Middle frontal gyrus (tissue), 1 donor: ENCODE measurements at regions not wholly inside any gene's neighbourhood (a gene's known extent, or its start where the extent isn't known, plus 50 kb on each side); places are given as distances from the start of the nearest gene placed in this dataset.

ENCODE experiments used
- DNase-seq: peaks from one replicate; pipeline ENCODE4 v3.0.0-alpha.2; 2015; ENCODE audit warnings: low spot score; ENCODE audit errors: extremely low spot score

DNA sequence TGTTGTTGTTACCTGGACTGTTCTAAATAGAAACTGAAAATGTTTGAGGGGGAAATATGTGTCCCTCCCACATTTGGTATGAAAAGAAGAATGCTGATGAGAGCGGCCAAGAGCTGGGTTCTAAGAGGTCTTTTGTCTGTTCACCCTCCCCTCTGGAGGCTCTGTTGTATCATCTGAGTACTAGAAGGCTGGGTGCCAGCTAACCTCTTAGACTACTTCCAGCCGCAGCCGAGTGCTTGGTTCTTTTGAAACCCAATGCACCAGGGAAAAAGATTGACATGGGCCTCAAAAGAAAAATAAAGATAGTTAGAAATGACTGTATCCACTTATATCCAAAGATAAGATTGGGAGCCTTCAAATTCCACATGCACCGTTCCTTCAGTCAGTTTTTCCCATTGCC is 255.9 kb downstream of the TXNL1 start:
- DNase-seq = peak; percentile 62

DNA sequence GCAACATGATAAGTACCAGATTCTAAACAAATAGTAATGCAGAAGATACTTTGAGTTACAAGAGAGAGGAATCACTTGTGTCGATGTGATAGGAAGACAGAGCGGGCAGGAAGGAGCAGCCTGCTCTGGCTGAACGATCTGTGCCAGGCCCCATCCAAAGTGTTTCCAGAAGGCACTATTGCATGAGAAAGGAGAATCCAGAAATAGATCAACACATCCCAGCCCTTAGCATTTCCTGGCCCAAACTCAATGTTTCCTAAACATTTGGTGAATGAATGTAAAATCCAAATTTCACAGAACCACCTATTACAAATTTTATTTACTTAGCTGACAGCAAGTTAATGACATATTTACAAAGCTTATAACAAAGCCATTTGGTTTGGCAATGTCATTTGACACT is 257.2 kb downstream of the TXNL1 start:
- no peak for DNase-seq

DNA sequence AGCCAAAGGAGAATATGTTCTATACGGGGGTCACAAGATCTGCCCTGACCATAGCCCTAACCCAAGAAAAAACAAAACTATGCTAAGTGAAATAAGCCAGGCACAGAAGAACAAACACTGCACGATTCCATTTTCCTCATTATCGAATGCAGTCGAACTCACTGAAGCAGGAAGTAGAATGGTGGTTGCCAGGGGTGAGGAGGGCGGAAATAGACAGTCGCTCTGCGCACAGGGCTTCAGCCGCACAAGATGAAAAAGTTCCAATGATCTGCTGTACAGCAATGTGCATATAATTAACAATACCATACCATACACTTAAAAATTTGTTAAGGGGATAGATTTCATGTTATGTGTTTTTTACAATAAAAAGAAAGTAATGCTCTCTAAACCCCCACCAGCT is 257.7 kb downstream of the TXNL1 start:
- no peak for DNase-seq

DNA sequence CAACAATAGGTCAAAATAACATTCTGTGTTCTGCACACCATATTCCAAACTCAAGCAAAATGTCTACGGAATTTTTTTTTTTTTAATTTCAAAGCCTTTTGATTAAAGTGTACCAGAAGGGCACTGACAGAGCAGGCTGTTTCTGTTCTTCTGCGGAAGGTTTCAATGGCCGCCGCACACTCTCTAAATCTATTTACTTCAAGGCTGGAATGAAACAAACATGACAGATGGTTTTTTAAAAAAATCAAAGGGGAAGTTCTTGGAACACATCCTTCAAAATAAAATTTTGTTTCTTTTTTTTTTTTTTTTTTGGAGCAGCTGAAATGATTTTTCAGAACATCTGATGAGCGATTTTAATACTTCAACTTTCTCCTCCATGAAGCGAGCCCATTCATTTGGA is 259.1 kb downstream of the TXNL1 start:
- no peak for DNase-seq

DNA sequence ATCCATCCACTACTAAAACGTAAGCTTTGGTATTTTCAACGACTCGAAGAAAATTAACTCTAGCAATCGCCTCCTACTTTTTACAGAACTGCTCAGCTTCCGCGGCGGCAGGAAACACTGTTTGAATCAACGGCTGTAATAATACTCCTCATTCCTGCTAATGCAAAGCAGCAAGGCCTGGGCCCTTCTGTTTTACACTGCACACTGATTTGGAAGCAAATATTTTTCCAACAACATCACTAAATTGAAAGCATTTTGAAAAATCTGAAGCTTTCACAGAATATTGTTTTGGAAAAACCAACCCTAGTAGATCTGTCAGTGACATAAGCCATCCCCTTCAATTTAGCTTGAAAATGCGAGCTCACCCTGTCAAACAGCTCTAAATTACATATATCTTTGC is 261.2 kb downstream of the TXNL1 start:
- no peak for DNase-seq

DNA sequence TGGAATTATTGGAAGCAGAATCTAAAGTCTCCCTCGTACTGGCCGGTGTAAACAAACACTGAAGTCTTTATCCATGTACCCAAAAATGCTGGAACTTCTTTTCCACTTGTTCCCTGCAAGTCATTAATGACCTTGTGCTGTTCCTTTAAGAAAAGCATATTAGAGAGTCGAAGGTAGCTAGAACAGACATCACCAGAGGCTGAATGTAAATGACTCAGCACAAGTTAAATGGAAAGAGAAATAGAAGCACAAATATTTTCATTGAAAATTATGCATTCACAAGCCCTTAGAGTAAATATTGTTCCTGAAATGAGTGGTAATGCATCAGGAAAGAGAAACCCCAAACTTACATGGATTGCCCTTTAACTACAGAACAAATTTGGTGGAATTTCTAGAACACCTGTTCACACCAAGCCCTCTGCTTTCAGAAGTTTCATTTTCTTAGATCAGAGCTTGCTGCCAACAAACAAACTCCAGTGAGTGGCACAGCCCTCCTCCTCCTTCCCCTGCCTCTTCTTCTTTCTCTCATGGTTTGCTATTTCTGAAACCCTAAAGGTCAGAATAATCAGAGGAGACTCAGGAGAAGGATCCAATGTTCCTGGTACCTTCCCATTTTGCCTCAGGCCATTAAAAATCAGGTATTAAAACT is 264.3 kb downstream of the TXNL1 start:
- DNase-seq = no peak

DNA sequence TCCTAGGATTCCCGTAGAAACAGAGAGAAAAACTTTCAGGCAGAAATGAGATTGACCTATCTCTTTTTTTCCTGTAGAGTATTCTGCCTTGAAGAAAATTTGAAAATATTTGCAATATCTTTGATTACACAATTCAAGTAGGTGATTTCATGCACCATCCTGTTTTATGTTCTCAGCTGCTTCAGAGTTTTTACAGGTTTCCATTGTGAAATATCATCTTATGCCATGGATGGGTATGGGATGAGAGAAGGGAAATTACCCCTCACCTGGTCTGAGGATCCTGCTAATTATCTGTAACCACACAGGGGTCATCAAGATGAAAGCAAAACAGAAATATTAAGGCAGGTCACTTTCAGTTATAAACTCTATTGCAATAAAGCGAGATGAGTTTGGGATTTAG is 264.8 kb downstream of the TXNL1 start:
- no peak for DNase-seq

DNA sequence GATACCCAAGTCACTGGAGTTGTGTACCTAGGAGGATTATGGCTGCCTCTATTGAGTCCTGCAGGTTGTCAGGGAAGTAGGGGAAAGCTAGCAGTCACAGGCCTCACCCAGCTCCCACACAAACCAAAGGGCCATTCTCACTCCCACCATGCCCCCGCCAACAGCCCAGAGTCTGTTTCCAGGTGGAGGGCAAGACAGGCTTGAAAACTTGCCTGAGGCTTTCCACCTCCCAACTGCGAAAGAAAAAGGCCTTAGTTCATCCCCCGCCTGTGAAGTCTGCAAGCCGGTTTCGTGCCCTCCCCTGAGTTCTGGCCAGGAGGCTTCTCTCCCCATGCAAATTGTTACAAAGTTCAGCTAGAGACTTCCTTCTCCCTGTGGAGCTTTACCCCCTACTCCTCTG is 270.3 kb downstream of the TXNL1 start:
- no peak for DNase-seq

DNA sequence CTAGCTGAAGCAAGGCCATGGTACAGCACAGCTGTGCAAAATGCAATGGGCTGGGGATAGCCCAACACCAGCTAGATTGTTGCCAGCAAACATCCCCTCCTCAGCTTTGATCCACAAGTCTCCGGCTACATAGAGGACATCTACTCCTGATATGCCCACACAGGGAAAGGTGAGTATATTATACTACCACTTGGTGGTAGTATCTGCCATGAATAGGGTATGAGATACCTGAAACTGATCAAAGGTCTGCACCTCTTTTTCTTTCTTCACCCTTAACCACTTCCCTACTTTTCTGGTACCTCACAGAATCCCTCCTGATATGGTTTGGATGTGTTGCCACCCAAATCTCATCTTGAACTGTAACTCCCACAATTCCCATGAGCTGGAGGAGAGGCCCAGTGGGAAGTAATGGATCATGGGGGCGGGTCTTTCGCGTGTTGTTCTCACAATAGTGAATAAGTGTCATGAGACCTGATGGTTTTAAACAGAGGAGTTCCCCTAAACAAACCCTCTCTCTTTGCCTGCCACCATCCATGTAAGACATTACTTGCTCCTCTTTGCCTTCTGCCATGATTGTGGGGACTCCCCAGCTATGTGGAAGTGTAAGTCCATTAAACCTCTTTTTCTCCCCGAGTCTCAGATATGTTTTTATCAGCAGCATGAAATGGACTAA is 279.6 kb downstream of the TXNL1 start:
- DNase-seq = no peak

DNA sequence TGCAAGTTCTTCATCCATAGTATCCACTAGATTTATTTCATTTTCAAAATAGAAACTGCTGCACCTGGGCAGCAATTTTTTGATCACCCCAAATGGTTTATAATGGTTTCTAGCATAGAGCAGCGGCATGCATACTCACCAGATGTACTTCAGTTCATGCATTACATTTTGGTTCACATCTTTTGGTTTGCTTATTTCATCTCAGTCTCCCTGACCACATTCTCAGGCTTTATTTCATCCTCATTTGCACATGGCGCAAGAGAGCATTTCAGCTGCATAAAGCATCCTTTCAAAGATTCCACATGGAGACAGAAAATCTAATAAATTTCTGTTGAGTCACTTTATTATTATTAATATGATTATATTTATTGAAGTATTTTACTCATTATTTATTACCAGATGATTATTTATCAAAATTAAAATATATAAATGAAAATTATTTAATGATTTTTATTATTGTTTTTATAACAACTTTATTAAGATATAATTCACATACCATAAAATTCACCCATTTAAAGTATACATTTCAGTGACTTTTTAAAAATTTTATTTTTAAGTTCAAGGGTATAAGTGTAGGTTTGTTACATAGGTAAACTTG is 284.6 kb downstream of the TXNL1 start:
- no peak for DNase-seq

DNA sequence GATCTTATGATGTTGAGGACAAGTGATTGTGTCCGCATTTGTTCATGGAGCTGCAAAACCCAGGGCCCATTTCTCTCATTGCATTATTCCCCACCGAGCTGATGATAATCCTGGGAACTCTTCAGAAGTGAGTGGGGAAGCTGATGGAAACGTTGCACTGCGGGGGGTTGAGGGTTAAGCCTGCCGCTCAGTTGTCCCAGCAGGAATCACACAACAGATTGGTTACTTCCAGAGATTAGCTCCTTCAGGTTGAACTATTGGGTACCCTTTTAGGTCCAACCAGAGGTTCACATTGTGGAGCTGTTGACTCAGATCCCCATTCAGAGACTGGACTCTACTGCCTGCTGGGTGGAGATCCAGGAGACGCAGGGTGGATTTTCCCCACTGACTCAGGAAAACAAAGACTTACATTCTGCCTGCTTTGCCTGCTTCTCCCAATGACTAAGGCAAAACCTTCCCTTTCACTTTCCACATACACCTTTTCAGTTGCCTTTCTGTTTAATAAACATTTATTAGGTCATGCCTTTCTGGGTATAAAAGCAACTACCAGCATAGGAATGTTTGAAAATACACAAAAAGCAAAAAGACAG is 286.4 kb downstream of the TXNL1 start:
- DNase-seq = no peak

DNA sequence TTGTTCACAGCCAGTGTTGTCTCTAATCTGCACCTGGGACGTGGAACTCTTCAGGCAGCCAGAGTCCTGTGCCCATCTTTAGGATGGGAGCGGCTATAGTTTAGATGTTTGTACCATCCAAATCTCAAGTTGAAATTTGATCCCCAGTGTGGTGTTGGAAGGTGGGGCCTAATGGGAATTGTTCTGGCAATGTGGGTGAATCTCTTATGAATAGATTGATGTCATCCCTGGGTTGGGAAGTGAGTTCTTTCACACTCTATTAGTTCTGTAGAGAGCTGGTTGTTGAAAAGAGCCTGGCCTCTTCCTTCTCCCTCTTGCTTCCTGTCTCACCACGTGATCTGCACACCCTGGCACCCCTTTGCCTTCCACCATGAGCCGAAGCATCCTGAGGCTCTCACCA is 300.9 kb downstream of the TXNL1 start:
- DNase-seq = no peak

DNA sequence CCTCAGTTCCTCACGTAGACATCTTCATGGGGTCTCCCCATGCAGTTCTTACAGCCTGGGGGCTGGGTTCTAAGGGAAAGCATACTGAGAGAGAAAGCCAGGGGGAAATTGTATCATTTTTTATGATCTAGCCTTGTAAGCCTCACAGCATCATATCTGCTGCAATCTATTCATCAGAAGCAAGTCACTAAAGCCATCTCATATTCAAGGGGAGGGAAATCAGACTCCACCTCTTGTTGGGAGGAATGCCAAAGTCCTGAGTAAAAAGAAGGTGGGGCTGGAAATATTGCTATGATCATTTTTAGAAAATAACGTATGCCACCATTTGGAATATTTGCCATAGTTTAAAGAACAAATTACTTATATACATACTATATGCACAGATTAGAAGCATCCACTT is 304.6 kb downstream of the TXNL1 start:
- DNase-seq = no peak

DNA sequence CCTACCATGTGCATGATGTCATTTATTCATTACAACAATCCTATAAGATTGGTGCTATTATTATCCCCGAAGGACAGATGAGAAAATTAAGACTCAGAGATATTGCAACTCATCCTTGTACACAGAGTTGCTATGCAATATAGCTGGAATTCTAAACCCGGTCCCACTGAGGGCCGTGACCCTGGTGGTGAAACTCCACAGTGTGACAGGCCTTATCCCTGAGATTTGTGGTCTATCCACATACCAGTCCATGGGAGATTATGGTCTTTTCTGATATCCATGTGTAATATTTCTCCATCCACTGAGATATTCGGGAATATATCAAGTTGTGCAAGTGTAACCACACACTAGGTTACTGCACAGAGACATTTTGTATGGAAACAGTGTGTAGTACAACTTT is 305.2 kb downstream of the TXNL1 start:
- no peak for DNase-seq

DNA sequence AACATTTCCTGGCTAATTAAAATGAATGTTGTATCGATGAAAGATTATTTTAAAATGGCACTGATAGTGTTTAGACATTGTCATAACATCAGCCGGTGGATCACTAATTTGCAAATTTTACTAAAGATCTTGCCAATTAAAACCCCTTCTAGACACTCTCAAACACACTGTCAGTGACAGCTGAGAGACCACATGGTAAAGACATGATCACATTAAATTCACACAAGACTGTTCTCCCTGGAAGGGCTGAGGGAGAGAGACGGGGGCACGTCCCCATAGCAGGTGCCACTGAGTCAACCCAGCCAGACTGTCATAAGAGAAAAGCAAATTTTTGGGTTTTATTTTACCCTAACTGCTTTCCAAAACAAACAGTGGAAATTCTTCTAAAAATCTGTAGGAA is 306.0 kb downstream of the TXNL1 start:
- no peak for DNase-seq

DNA sequence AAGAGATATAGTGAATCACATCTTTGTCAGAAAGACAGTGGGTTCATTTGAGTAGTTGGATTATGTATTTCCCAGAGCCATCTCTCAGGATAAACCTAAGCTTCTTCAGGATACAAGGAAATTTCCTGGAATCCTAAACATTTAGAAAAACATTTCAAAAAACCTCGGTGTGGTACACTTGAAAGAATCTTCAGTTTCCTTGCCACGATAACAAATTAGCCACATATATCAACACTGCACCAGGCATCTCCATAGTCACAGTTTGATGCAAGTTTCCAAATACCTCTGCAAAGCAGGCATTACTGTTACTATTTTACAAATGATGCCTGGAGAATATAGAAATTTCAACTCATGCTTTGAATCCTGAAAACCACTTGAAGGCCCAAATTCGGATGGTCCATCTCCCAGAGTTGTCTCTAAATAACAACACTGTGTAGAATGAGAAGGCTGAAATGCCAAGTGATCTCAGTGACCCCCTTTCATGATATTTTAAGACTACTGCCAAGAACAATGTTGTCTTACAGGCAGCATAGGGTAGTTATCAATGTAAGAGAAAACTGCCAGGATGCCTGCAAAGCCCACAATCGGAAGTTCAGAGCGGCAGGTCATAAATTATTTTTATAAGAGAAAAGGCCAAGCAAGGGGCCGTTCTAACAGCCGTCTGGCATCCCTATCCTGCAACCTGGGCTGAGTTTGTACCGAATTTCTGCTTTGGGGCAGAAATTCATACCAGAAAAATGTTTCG is 307.9 kb downstream of the TXNL1 start:
- DNase-seq = no peak

DNA sequence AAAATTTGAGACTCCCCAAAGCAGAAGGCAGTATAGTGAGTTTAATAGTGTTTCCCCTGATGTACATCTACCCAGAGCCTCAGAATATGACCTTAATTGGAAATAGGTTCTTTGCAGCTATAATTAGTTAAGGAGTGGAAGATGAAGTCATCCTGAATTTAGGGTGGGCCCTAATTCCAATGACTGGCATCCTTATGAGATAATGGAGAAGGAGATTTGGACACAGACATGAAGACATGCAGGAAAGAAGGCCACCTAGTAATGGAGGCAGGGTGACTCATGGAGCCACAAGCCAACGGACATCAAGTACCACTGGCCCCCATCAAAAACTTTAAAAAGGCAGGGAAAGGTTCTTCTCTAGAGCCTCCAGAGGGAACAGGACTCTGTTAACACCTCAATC is 308.9 kb downstream of the TXNL1 start:
- no peak for DNase-seq

DNA sequence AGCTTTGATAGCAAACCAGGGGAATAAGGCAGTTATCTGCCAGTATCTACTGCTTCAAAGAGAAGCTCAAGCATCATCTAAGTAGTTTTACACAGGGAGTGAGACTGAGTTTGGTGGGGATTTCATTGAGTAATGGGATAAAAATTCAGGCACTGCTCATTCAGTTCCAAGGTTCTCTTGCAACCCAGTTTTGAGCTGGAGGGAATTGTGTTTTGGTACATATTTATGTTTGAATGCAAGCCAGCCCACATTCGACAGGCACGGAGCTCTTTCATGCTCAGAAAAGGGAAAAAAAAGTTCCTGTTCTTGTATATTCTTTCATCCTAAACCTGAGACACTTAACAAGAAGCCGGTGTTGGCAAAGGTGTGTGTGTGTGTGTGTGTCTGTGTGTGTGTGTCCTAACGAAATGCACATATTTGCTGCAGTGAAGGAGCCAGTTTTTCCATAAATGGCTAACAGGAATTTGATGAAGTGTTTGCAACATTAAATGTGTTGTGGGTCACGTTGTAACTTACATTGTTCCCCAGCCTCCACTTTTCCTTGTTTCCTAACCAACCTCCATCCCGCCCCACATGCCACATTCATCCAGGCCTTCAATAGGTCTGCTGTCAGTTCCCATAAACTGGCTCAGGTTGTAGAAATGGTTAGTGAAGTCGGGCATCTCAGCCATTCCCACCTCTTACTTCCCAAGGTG is 311.1 kb downstream of the TXNL1 start:
- DNase-seq = no peak

DNA sequence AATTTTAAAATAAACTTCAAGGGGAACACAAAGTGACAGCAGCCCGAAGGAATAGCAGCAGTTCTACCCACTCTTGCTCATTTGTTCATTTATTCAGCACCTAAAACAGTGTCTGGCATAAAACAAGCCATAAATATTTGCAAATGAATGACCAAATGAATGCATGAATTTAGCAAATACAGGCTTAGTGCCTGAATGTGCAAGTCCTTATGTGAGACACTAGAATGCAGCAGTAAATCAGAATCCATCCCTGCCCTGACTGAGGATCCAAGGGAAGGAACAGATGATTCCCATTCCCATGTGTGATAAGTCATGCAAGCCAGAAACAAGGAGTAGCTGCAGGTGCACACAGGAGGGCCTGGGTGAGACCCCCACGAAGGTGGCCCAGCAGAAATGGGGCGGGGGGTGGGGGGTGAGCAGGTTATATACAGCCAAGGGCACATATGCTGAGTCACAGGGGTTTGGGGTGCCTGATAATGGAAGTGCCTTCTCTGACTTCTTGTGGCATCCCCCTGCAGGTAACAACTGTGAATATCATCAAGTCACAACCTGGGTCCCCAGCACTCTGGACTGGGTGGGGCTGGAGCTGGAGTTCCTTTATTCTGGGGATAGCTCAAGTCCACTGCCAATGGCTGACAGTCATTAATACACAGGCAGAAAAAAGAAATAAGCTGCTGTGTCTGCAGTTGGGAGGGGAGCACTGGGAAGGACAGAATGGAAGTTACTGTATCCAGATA is 311.9 kb downstream of the TXNL1 start:
- no peak for DNase-seq

DNA sequence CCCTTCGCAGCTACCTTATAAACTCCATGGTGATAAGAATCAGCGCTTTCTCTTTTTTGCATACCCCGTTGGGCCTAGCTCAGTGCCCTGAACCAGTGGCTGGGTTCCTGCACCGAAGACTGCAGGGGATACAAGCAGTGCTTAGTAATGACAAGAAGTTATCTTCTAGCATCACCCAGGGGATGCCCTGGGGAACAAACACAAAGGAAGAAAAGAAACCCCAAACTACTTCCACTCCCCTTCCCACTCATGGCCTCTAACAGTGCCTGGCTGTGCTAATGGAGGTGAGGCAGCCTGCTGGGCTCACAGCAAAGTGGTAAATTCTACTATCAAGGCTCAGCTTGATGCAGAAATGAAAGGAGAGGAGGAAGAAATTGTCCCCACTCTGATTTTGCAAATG is 314.7 kb downstream of the TXNL1 start:
- DNase-seq = no peak

DNA sequence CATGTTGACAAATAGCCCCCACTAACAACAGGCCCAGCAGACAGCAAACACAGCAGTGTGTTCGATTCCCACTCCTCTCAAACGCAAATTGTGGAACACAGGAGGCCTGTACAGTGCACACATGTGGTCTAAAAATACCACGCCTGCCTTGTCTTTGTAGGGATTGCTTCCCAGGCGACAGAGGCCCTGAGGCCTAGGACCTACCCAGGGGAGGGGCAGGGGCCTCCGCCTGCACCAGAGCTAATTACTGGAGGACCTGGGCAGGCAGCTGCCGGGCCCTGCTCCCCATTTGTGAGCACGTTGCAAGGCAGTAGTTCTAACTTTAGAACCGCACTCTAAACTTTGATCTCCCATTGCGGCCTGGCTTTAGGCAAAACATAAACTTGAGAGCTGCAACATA is 316.0 kb downstream of the TXNL1 start:
- no peak for DNase-seq
